ENCODE measurements at regions not wholly inside any gene's neighbourhood (a gene's known extent, or its start where the extent isn't known, plus 50 kb on each side); places are given as distances from the start of the nearest gene placed in this dataset.

DNA sequence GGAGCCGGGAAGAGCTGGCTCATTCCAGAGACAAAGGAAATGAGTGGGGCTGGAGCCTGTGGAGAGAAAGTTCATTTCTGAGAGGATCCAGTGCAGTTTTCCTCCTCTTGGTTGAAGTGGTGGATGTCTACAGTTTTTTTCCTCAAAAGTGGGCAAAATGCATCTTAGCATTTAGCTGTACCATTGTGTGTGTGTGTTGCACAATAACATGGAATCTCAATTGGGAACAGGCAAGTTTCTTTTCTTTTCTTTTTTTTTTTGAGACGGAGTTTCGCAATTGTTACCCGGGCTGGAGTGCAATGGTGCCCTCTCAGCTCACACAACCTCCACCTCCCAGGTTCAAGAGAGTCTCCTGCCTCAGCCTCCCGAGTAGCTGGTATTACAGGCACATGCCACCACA is 101.5 kb upstream of the UBE2E1 start:
- POLR2A ChIA-PET: no interaction called here

More for the DNA sequence above, 101.5 kb upstream of the UBE2E1 start:
- Histone ChIP-seq H3K9me3 (replicated peaks; ENCODE audit: control insufficient read depth, insufficient read depth, low read length) (no peaks in the 10 kb centered on the region), H3K9ac (replicated peaks; ENCODE audit: extremely low read depth, insufficient read depth, low read length) (no peak overlapping the region), H3K4me2 (ENCODE audit: insufficient read depth, low read length) (no peak overlapping the region), H3K4me1 (ENCODE audit: control insufficient read depth, extremely low read depth, insufficient read depth, low read length) (peaks cover 3% of the 10 kb centered on the region), H3K79me2 (ENCODE audit: control insufficient read depth, insufficient read depth, low read length) (no peaks in the 10 kb centered on the region), H2AFZ (ENCODE audit: low read depth, low read length) (no peak overlapping the region), H3K4me3 (replicated peaks in 1 of 3; ENCODE audit: insufficient read depth in 1 of 3, low read depth in 1 of 3, low read length in 3 of 3) (no peak overlapping the region), H4K20me1 (replicated peaks; ENCODE audit: control insufficient read depth, extremely low read depth, insufficient read depth, low read length) (no peaks in the 10 kb centered on the region), H3K27me3 (ENCODE audit: control insufficient read depth in 2 of 2, insufficient read depth in 2 of 2, low read length in 2 of 2) (no peaks in the 10 kb centered on the region), H3K36me3 (ENCODE audit: control insufficient read depth in 2 of 2, extremely low read depth in 1 of 2, insufficient read depth in 2 of 2, low read length in 2 of 2) (no peaks in the 10 kb centered on the region), H3K27ac (ENCODE audit: insufficient read depth, low read depth, low read length) (no peak overlapping the region), H3K9me1 (replicated peaks; ENCODE audit: control insufficient read depth, extremely low read depth, insufficient read depth, low read length) (no peaks in the 10 kb centered on the region)
- intact Hi-C loops (cut with micrococcal nuclease): no loop called here
- TF ChIP-seq POLR2A (IDR thresholded peaks at IDR 0.05; ENCODE audit: low read depth, low read length): no peak
- TF ChIP-seq, protein P1, sequence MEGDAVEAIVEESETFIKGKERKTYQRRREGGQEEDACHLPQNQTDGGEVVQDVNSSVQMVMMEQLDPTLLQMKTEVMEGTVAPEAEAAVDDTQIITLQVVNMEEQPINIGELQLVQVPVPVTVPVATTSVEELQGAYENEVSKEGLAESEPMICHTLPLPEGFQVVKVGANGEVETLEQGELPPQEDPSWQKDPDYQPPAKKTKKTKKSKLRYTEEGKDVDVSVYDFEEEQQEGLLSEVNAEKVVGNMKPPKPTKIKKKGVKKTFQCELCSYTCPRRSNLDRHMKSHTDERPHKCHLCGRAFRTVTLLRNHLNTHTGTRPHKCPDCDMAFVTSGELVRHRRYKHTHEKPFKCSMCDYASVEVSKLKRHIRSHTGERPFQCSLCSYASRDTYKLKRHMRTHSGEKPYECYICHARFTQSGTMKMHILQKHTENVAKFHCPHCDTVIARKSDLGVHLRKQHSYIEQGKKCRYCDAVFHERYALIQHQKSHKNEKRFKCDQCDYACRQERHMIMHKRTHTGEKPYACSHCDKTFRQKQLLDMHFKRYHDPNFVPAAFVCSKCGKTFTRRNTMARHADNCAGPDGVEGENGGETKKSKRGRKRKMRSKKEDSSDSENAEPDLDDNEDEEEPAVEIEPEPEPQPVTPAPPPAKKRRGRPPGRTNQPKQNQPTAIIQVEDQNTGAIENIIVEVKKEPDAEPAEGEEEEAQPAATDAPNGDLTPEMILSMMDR (IDR thresholded peaks at IDR 0.05; ENCODE audit: extremely low read depth in 1 of 2, insufficient read depth in 1 of 2, low read depth in 1 of 2, low read length in 2 of 2): no peak
- TF ChIP-seq EZH2 (IDR thresholded peaks at IDR 0.05; ENCODE audit: borderline replicate concordance, low read depth, low read length, severe bottlenecking): no peak
- TF ChIP-seq GATA2 (IDR thresholded peaks at IDR 0.05; ENCODE audit: insufficient read depth, insufficient read length, low read depth, low read length): no peak
- no peak for TF ChIP-seq FOS (IDR thresholded peaks at IDR 0.05; ENCODE audit: borderline replicate concordance, insufficient read depth, low read length)
- TF ChIP-seq, protein P2, sequence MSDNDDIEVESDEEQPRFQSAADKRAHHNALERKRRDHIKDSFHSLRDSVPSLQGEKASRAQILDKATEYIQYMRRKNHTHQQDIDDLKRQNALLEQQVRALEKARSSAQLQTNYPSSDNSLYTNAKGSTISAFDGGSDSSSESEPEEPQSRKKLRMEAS (IDR thresholded peaks at IDR 0.05; ENCODE audit: insufficient read depth, insufficient read length): no peak
- no peak for TF ChIP-seq MYC (IDR thresholded peaks at IDR 0.05; ENCODE audit: low read depth, low read length)
- TF ChIP-seq JUN (IDR thresholded peaks at IDR 0.05; ENCODE audit: borderline replicate concordance, insufficient read depth, insufficient read length, low read depth): no peak
- no peak for TF ChIP-seq POLR2AphosphoS5 (IDR thresholded peaks at IDR 0.05; ENCODE audit: insufficient read depth, low read depth, low read length)
- dilution Hi-C loops (cut with MboI; ENCODE audit: extremely low pct_ligation_motif_present, low sequenced_read_pairs): no loop called here
- DNase-seq (ENCODE audit: low read depth, low spot score) (no peak), FAIRE-seq (no peak)
- BruUV-seq (replicated peaks): no TSS peak
- CTCF ChIA-PET: interaction anchor here (0.8 to 0.9 kb wide), 2 partner anchors 14 to 43 kb away, joined by 3 read pairs; no protein-coding TSS in a partner anchor

All from endothelial cell of umbilical vein (primary cell).